HEK293 (cell line): ENCODE measurements at regions not wholly inside any gene's neighbourhood (a gene's known extent, or its start where the extent isn't known, plus 50 kb on each side); places are given as distances from the start of the nearest gene placed in this dataset.

Experiments used
- CTCF ChIA-PET: fragments of 350-600 bp; formaldehyde crosslinking; extraction: SDS; loops from one replicate; lab custom pipeline; 2021; ENCODE audit warnings: antibody characterized with exemption; lab: Yijun Ruan, JAX
- POLR2A ChIA-PET: fragments of 300-600 bp; formaldehyde crosslinking; extraction: SDS; loops from one replicate; lab custom pipeline; 2020; ENCODE audit warnings: antibody characterized with exemption, inconsistent platforms; lab: Yijun Ruan, JAX
- H3K27ac ChIP-seq: fragments of 200-500 bp; sonication (Bioruptor generic); 2 replicates; pipeline ENCODE4 v1.5.1; 2014; ENCODE audit warnings: low read depth, low read length, control low read depth, inconsistent platforms; ENCODE audit errors: extremely low read depth
- H3K36me3 ChIP-seq, 2 experiments: fragments of 200-500 bp in 1 of 2; sonication (Bioruptor generic) in 1 of 2; 1 replicate in 1 of 2; 2 replicates in 1 of 2; pipeline ENCODE4 v1.5.1; 2014 to 2017; ENCODE audit warnings: inconsistent platforms in 2 of 2, low read length in 2 of 2; ENCODE audit not compliant: control insufficient read depth in 2 of 2, insufficient read depth in 1 of 2
- H3K4me1 ChIP-seq: fragments of 200-500 bp; sonication (Bioruptor generic); 2 replicates; pipeline ENCODE4 v1.5.1; 2014; ENCODE audit warnings: mild to moderate bottlenecking, low read length, inconsistent platforms; ENCODE audit not compliant: control insufficient read depth, insufficient read depth
- H3K4me3 ChIP-seq: 2 replicates; pipeline ENCODE4 v1.5.1; 2011; ENCODE audit warnings: low read depth, mild to moderate bottlenecking, control low read depth, low read length, moderate library complexity
- H3K9me3 ChIP-seq: fragments of 200-500 bp; sonication (Bioruptor generic); 2 replicates; pipeline ENCODE4 v1.5.1; 2014; ENCODE audit warnings: low read depth, low read length, inconsistent platforms; ENCODE audit not compliant: control insufficient read depth, insufficient read depth
- GLI4 ChIP-seq: fragments of 450-650 bp; formaldehyde crosslinking; IDR thresholded peaks from 2 replicates; pipeline ENCODE4 v1.5.1; 2016; ENCODE audit warnings: missing biosample characterization, missing genetic modification characterization
- KLF10 ChIP-seq: fragments of 450-650 bp; IDR thresholded peaks from 2 replicates; pipeline ENCODE4 v1.5.1; 2018; ENCODE audit warnings: missing biosample characterization, mild to moderate bottlenecking, missing genetic modification characterization
- MEIS1 ChIP-seq: sonication (generic); formaldehyde crosslinking; IDR thresholded peaks from 2 replicates; pipeline ENCODE4 v1.8.1; 2022; ENCODE audit warnings: missing genetic modification reagents, mild to moderate bottlenecking, borderline replicate concordance
- MYNN ChIP-seq: fragments of 450-650 bp; formaldehyde crosslinking; IDR thresholded peaks from 2 replicates; pipeline ENCODE4 v1.5.1; 2016; ENCODE audit warnings: missing biosample characterization, missing genetic modification characterization, borderline replicate concordance
- SALL2 ChIP-seq: fragments of 450-650 bp; formaldehyde crosslinking; IDR thresholded peaks from 2 replicates; pipeline ENCODE4 v1.5.0; 2017; ENCODE audit warnings: missing biosample characterization, mild to moderate bottlenecking, missing genetic modification characterization, borderline replicate concordance
- SCRT2 ChIP-seq: fragments of 450-650 bp; formaldehyde crosslinking; IDR thresholded peaks from 2 replicates; pipeline ENCODE4 v1.5.1; 2016; ENCODE audit warnings: missing biosample characterization, missing genetic modification characterization
- ZBTB20 ChIP-seq: fragments of 450-650 bp; formaldehyde crosslinking; IDR thresholded peaks from 2 replicates; pipeline ENCODE4 v1.5.1; 2016; ENCODE audit warnings: missing biosample characterization, missing genetic modification characterization
- ZNF10 ChIP-seq: fragments of 450-650 bp; formaldehyde crosslinking; IDR thresholded peaks from 2 replicates; pipeline ENCODE4 v1.5.1; 2017; ENCODE audit warnings: missing biosample characterization, missing genetic modification characterization
- ZNF140 ChIP-seq: fragments of 450-650 bp; formaldehyde crosslinking; IDR thresholded peaks from 2 replicates; pipeline ENCODE4 v1.5.1; 2016; ENCODE audit warnings: missing biosample characterization, missing genetic modification characterization
- ZNF169 ChIP-seq: fragments of 450-650 bp; formaldehyde crosslinking; IDR thresholded peaks from 2 replicates; pipeline ENCODE4 v1.5.1; 2016; ENCODE audit warnings: missing biosample characterization, missing genetic modification characterization
- ZNF292 ChIP-seq: fragments of 450-650 bp; formaldehyde crosslinking; IDR thresholded peaks from 2 replicates; pipeline ENCODE4 v1.5.1; 2016; ENCODE audit warnings: low read depth, missing biosample characterization, missing genetic modification characterization, borderline replicate concordance
- ZNF354C ChIP-seq: fragments of 450-650 bp; formaldehyde crosslinking; IDR thresholded peaks from 2 replicates; pipeline ENCODE4 v1.5.1; 2016; ENCODE audit warnings: missing biosample characterization, missing genetic modification characterization, low read depth, borderline replicate concordance
- ZNF366 ChIP-seq: fragments of 450-650 bp; formaldehyde crosslinking; conservative IDR thresholded peaks from 2 replicates; pipeline ENCODE4 v1.5.1; 2016; ENCODE audit warnings: missing biosample characterization, missing genetic modification characterization
- ZNF416 ChIP-seq: fragments of 450-650 bp; formaldehyde crosslinking; IDR thresholded peaks from 2 replicates; pipeline ENCODE4 v1.5.1; 2016; ENCODE audit warnings: missing biosample characterization, missing genetic modification characterization
- ZNF426 ChIP-seq: fragments of 450-650 bp; formaldehyde crosslinking; IDR thresholded peaks from 2 replicates; pipeline ENCODE4 v1.5.1; 2017; ENCODE audit warnings: missing biosample characterization, missing genetic modification characterization, mild to moderate bottlenecking, inconsistent platforms, moderate library complexity
- ZNF501 ChIP-seq: fragments of 450-650 bp; formaldehyde crosslinking; IDR thresholded peaks from 2 replicates; pipeline ENCODE4 v1.5.1; 2016; ENCODE audit warnings: missing biosample characterization, missing genetic modification characterization
- ZNF514 ChIP-seq: fragments of 450-650 bp; formaldehyde crosslinking; IDR thresholded peaks from 2 replicates; pipeline ENCODE4 v1.5.1; 2016; ENCODE audit warnings: missing biosample characterization, missing genetic modification characterization
- ZNF530 ChIP-seq: fragments of 450-650 bp; formaldehyde crosslinking; IDR thresholded peaks from 2 replicates; pipeline ENCODE4 v1.5.1; 2016; ENCODE audit warnings: low read depth, missing biosample characterization, missing genetic modification characterization
- ZNF621 ChIP-seq: fragments of 450-650 bp; formaldehyde crosslinking; IDR thresholded peaks from 2 replicates; pipeline ENCODE4 v1.5.1; 2017; ENCODE audit warnings: missing biosample characterization, missing genetic modification characterization
- ZNF623 ChIP-seq: fragments of 450-650 bp; formaldehyde crosslinking; IDR thresholded peaks from 2 replicates; pipeline ENCODE4 v1.5.1; 2016; ENCODE audit warnings: missing biosample characterization, missing genetic modification characterization
- ZNF624 ChIP-seq: fragments of 450-650 bp; formaldehyde crosslinking; IDR thresholded peaks from 2 replicates; pipeline ENCODE4 v1.5.1; 2017; ENCODE audit warnings: missing biosample characterization, missing genetic modification characterization
- ZNF664 ChIP-seq: fragments of 450-650 bp; formaldehyde crosslinking; IDR thresholded peaks from 2 replicates; pipeline ENCODE4 v1.5.1; 2016; ENCODE audit warnings: missing biosample characterization, missing genetic modification characterization
- ZNF670 ChIP-seq: fragments of 450-650 bp; formaldehyde crosslinking; IDR thresholded peaks from 2 replicates; pipeline ENCODE4 v1.5.1; 2016; ENCODE audit warnings: missing biosample characterization, missing genetic modification characterization, low read depth
- ZNF707 ChIP-seq: fragments of 450-650 bp; formaldehyde crosslinking; IDR thresholded peaks from 2 replicates; pipeline ENCODE4 v1.5.1; 2016; ENCODE audit warnings: missing biosample characterization, missing genetic modification characterization
- ZNF76 ChIP-seq: fragments of 450-650 bp; formaldehyde crosslinking; IDR thresholded peaks from 2 replicates; pipeline ENCODE4; 2016; ENCODE audit warnings: low read depth, missing biosample characterization, missing genetic modification characterization, borderline replicate concordance
- ZNF791 ChIP-seq: fragments of 450-650 bp; formaldehyde crosslinking; IDR thresholded peaks from 2 replicates; pipeline ENCODE4 v1.5.1; 2016; ENCODE audit warnings: missing biosample characterization, missing genetic modification characterization
- ZNF830 ChIP-seq: fragments of 450-650 bp; IDR thresholded peaks from 2 replicates; pipeline ENCODE4 v1.5.0; 2018; ENCODE audit warnings: missing biosample characterization, missing genetic modification characterization, low read depth, mild to moderate bottlenecking, moderate library complexity
- ZSCAN16 ChIP-seq: fragments of 450-650 bp; formaldehyde crosslinking; IDR thresholded peaks from 2 replicates; pipeline ENCODE4 v1.5.1; 2016; ENCODE audit warnings: missing biosample characterization, missing genetic modification characterization
- TF ChIP-seq, protein P1 (sequence below): fragments of 450-650 bp; formaldehyde crosslinking; IDR thresholded peaks from 2 replicates; pipeline ENCODE4 v1.5.1; 2016; ENCODE audit warnings: missing biosample characterization, missing genetic modification characterization
- TF ChIP-seq, protein P2 (sequence below): fragments of 450-650 bp; formaldehyde crosslinking; IDR thresholded peaks from 2 replicates; pipeline ENCODE4 v1.5.1; 2016; ENCODE audit warnings: missing biosample characterization, missing genetic modification characterization
- TF ChIP-seq, protein P3 (sequence below): fragments of 450-650 bp; formaldehyde crosslinking; IDR thresholded peaks from 2 replicates; pipeline ENCODE4 v1.5.1; 2016; ENCODE audit warnings: missing biosample characterization, missing genetic modification characterization
- TF ChIP-seq, protein P4 (sequence below): fragments of 450-650 bp; formaldehyde crosslinking; IDR thresholded peaks from 2 replicates; pipeline ENCODE4 v1.5.1; 2016; ENCODE audit warnings: missing biosample characterization, missing genetic modification characterization, borderline replicate concordance

DNA sequence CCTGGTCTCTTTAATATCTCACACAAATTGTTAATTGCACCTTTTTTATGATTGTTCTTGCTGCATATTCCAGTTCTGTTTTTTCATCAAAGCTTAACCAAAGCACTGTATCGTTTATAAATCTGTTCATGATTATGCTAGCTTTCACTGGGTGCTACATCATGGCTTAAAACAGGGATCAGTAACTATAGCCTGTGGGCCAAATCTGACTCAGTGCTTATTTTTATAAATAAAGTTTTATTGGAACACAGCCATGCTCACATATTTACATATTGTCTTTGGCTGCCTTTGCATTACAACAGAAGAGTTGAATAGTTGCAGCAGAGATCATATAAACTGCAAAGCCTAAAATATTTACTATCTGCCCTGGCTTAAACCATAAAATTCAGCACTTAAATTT is 183.4 kb upstream of the NRXN3 start:
- ChIA-PET POLR2A (no interaction called here), CTCF (no interaction called here)
- TF ChIP-seq ZNF169 (tag by site-specific recombination) = no peak
- no peak for TF ChIP-seq ZNF623
- no peak for TF ChIP-seq ZNF501 (tag by site-specific recombination)
- no peak for TF ChIP-seq ZNF366 (tag by site-specific recombination)
- TF ChIP-seq ZBTB20 (tag by site-specific recombination) = no peak
- TF ChIP-seq ZNF621 (tag by site-specific recombination) = no peak
- no peak for TF ChIP-seq MYNN (tag by site-specific recombination)
- no peak for TF ChIP-seq ZNF530 (tag by site-specific recombination)
- no peak for TF ChIP-seq ZNF707 (tag by site-specific recombination)
- TF ChIP-seq, protein P1, sequence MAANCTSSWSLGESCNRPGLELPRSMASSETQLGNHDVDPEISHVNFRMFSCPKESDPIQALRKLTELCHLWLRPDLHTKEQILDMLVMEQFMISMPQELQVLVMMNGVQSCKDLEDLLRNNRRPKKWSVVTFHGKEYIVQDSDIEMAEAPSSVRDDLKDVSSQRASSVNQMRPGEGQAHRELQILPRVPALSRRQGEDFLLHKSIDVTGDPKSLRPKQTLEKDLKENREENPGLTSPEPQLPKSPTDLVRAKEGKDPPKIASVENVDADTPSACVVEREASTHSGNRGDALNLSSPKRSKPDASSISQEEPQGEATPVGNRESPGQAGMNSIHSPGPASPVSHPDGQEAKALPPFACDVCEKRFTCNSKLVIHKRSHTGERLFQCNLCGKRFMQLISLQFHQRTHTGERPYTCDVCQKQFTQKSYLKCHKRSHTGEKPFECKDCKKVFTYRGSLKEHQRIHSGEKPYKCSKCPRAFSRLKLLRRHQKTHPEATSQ (tag by site-specific recombination) = no peak
- TF ChIP-seq ZNF624 (tag by site-specific recombination) = no peak
- no peak for TF ChIP-seq ZNF76 (tag by site-specific recombination)
- TF ChIP-seq ZNF10 (tag by site-specific recombination) = no peak
- no peak for TF ChIP-seq ZNF514 (tag by site-specific recombination)

DNA sequence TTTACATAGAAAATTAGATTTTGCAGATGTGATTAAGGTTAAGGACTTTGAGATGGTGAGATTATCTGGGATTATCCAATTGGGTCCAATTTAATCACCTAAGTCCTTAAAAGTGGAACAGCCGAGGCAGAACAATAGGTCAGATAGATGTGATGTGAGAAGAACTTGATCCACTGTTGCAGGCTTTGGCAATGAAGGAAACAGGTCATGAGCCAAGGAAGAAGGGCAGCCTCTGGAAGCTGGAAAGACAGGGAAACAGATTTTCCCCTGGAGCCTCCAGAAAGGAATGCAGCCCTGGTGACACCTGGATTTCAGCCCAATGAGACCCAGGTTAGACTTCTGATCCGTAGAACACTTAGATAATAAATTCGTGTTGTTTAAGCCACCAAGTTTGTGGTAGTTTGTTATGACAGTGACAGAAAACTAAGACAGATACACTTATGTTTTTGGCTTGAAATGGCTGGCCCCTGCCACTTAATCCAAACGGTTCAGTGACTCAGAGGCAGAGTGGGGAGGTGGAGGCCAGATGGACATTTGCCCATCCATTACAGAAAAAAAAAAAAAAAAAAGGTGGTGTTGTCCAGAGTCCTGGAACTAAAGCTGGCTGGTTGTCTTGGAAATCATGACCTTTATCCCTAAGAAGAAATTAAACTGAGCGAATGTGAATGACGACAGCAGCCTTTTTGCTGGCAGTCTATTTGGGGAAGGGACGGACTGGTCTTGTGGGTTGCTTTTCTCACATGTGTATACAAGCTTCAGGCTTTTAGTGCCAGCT is 181.9 kb upstream of the NRXN3 start:
- Histone ChIP-seq H3K27ac (no peak overlapping the region), H3K36me3 (no peaks in the 10 kb centered on the region), H3K9me3 (no peaks in the 10 kb centered on the region), H3K4me3 (no peak overlapping the region), H3K4me1 (0 out of 2 replicates have a peak, but pooled peaks cover 5% of the 10 kb centered on the region)
- CTCF ChIA-PET = interaction anchor here (0.9 kb wide), 1 partner anchor 126 kb away, joined by 6 read pairs; no protein-coding TSS in a partner anchor
- POLR2A ChIA-PET = no interaction called here
- TF ChIP-seq GLI4 (tag by site-specific recombination) (no peak), ZNF670 (tag by site-specific recombination) (no peak), SCRT2 (tag by site-specific recombination) (no peak), MEIS1 (no peak), ZNF292 (tag by site-specific recombination) (no peak), KLF10 (tag by site-specific recombination) (no peak), ZNF664 (no peak), ZNF354C (tag by site-specific recombination) (no peak), ZNF140 (tag by site-specific recombination) (no peak), SALL2 (tag by site-specific recombination) (no peak), ZSCAN16 (tag by site-specific recombination) (no peak), ZNF416 (tag by site-specific recombination) (no peak), ZNF791 (tag by site-specific recombination) (no peak), ZNF426 (tag by site-specific recombination) (no peak), ZNF830 (no peak)
- TF ChIP-seq, protein P2, sequence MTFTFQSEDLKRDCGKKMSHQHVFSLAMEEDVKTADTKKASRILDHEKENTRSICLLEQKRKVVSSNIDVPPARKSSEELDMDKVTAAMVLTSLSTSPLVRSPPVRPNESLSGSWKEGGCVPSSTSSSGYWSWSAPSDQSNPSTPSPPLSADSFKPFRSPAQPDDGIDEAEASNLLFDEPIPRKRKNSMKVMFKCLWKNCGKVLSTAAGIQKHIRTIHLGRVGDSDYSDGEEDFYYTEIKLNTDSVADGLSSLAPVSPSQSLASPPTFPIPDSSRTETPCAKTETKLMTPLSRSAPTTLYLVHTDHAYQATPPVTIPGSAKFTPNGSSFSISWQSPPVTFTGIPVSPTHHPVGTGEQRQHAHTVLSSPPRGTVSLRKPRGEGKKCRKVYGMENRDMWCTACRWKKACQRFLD = no peak
- TF ChIP-seq, protein P3, sequence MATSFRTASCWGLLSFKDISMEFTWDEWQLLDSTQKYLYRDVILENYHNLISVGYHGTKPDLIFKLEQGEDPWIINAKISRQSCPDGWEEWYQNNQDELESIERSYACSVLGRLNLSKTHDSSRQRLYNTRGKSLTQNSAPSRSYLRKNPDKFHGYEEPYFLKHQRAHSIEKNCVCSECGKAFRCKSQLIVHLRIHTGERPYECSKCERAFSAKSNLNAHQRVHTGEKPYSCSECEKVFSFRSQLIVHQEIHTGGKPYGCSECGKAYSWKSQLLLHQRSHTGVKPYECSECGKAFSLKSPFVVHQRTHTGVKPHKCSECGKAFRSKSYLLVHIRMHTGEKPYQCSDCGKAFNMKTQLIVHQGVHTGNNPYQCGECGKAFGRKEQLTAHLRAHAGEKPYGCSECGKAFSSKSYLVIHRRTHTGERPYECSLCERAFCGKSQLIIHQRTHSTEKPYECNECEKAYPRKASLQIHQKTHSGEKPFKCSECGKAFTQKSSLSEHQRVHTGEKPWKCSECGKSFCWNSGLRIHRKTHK = no peak
- TF ChIP-seq, protein P4, sequence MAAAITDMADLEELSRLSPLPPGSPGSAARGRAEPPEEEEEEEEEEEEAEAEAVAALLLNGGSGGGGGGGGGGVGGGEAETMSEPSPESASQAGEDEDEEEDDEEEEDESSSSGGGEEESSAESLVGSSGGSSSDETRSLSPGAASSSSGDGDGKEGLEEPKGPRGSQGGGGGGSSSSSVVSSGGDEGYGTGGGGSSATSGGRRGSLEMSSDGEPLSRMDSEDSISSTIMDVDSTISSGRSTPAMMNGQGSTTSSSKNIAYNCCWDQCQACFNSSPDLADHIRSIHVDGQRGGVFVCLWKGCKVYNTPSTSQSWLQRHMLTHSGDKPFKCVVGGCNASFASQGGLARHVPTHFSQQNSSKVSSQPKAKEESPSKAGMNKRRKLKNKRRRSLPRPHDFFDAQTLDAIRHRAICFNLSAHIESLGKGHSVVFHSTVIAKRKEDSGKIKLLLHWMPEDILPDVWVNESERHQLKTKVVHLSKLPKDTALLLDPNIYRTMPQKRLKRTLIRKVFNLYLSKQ (tag by site-specific recombination) = no peak

More for the DNA sequence above, 183.4 kb upstream of the NRXN3 start:
- H3K36me3 ChIP-seq = no peaks in the 10 kb centered on the region
- H3K4me1 ChIP-seq = 0 out of 2 replicates have a peak, but pooled peaks cover 5% of the 10 kb centered on the region
- no peak overlapping the region for H3K4me3 ChIP-seq
- no peaks in the 10 kb centered on the region for H3K9me3 ChIP-seq
- H3K27ac ChIP-seq = no peak overlapping the region
